GM12872 (cell line): ENCODE measurements at regions not wholly inside any gene's neighbourhood (a gene's known extent, or its start where the extent isn't known, plus 50 kb on each side); places are given as distances from the start of the nearest gene placed in this dataset.

Source experiments
- CTCF ChIP-seq: IDR thresholded peaks from 3 replicates; pipeline ENCODE4 v1.5.1; 2011; ENCODE audit warnings: low read depth, mild to moderate bottlenecking, low read length, moderate library complexity; ENCODE audit not compliant: insufficient read depth

GRCh38 chr2:106956416-106956815, 70.4 kb upstream of the ST6GAL2 start:
- TF ChIP-seq CTCF = no peak

- TF ChIP-seq CTCF = no peak
Observed at GRCh38 chr2:106956879-106957278, 70.9 kb upstream of the ST6GAL2 start.

- no peak for TF ChIP-seq CTCF
Observed at GRCh38 chr2:106959975-106960682, 74.2 kb upstream of the ST6GAL2 start.

GRCh38 chr2:106960683-106961161, 74.8 kb upstream of the ST6GAL2 start:
- TF ChIP-seq CTCF = no peak

- TF ChIP-seq CTCF = no peak
Observed at GRCh38 chr2:106961328-106961727, 75.4 kb upstream of the ST6GAL2 start.

GRCh38 chr2:106963156-106963555, 77.2 kb upstream of the ST6GAL2 start:
- no peak for TF ChIP-seq CTCF

GRCh38 chr2:106963893-106964292, 77.9 kb upstream of the ST6GAL2 start:
- TF ChIP-seq CTCF = no peak

GRCh38 chr2:106965611-106966010, 79.6 kb upstream of the ST6GAL2 start:
- no peak for TF ChIP-seq CTCF
